Heart right ventricle (tissue), 16 donors: ENCODE measurements at regions not wholly inside any gene's neighbourhood (a gene's known extent, or its start where the extent isn't known, plus 50 kb on each side); places are given as distances from the start of the nearest gene placed in this dataset.

Experiments
- ATAC-seq, 8 donors: fragments of 200-7000 bp; cut with Tn5 transposase; one replicate each; pipeline ENCODE4 v1.9.1; 2020; ENCODE audit warnings: mild to moderate bottlenecking in 8 of 8, moderate library complexity in 8 of 8, moderate number of reproducible peaks in 1 of 8
- DNase-seq, 2 donors: peaks; one replicate each; pipeline ENCODE4 v3.0.0-alpha.2; 2020
- H3K27ac ChIP-seq, 10 donors: fragments of 200-600 bp; sonication (generic) in 2 of 10; one replicate each; pipeline versions ENCODE4 v1.5.0 to v1.8.0; 2020 to 2022; ENCODE audit warnings: mild to moderate bottlenecking in 3 of 10
- H3K27me3 ChIP-seq, 7 donors: fragments of 200-600 bp; one replicate each; pipeline ENCODE4 v1.8.0; 2021 to 2022; ENCODE audit warnings: mild to moderate bottlenecking in 2 of 7
- H3K36me3 ChIP-seq, 9 donors: fragments of 200-600 bp; sonication (generic) in 1 of 9; one replicate each; pipeline versions ENCODE4 v1.5.0 to v1.8.0; 2020 to 2022; ENCODE audit warnings: mild to moderate bottlenecking in 2 of 9
- H3K4me1 ChIP-seq, 9 donors: fragments of 200-600 bp; sonication (generic) in 1 of 9; one replicate each; pipeline versions ENCODE4 v1.5.0 to v1.8.0; 2020 to 2022; ENCODE audit warnings: mild to moderate bottlenecking in 4 of 9
- H3K4me3 ChIP-seq, 10 donors: fragments of 200-600 bp; sonication (generic) in 2 of 10; one replicate each; pipeline versions ENCODE4 v1.5.0 to v1.8.0; 2020 to 2022; ENCODE audit warnings: mild to moderate bottlenecking in 7 of 10, moderate library complexity in 2 of 10
- H3K9me3 ChIP-seq, 11 donors: fragments of 200-600 bp in 10 of 11; sonication (generic) in 2 of 11; one replicate each; pipeline versions ENCODE4 v1.5.0 to v1.8.0; 2013 to 2022; ENCODE audit warnings: mild to moderate bottlenecking in 2 of 11, control low read depth in 1 of 11, moderate library complexity in 1 of 11
- CTCF ChIP-seq, 9 donors: fragments of 200-600 bp; sonication (generic) in 2 of 9; IDR thresholded peaks; one replicate each; pipeline versions ENCODE4 v1.5.0 to v1.8.0; 2021 to 2022; ENCODE audit warnings: antibody characterized with exemption in 9 of 9, mild to moderate bottlenecking in 5 of 9, moderate library complexity in 1 of 9
- WGBS, 2 donors: extraction: QIAGEN DNeasy Blood & Tissue Kit; methylation state at CpG; one replicate each; pipeline ENCODE4 v1.1.7; 2013; ENCODE audit warnings: inconsistent platforms in 1 of 2; 5-methylcytosine and 5-hydroxymethylcytosine counted together
- intact Hi-C, 10 donors: fragments of 100-400 bp; cut with DNase I; formaldehyde crosslinking; loops; one replicate each; pipeline versions ENCODE4 v1.11.1 to v1.14.2; 2022
- donor health status: Arrhythmogenic right ventricular cardiomyopathy.
- donor health status: ischemic (EF 13 %, LVEDD 7.1; RV severe dilation, severe dysfunction).
- donor health status: healthy with polysubstance abuse.
- donor health status: DM: no; HTN: yes; CAD: no.
- donor health status: DM: no; HTN: no; CAD: no.
- donor health status: ischemic (EF 25% LVEDD 6.9; RV normal size, moderate dysfunction).
- donor health status: ischemic (EF 25% LVEDD 5.7; RV mildly dilated, moderate dysfunction).
- donor health status: healthy.
- donor health status: DM: yes; HTN: yes; CAD: no.
- donor health status: Ischemic cardiomyopathy.
- donor health status: ischemic (EF 35%, LVEDD 5.7; RV mildly dilated, moderate dysfunction).
- donor health status: nonischemic (EF 11% LVEDD 7.7; RV severe dilation, severe dysfunction).
- donor health status: DM: yes; HTN: yes; CAD: no.
- donor health status: PGD.
- donor health status: ischemic (EF 29% LVEDD 5.4; RV normal size, mild dysfunction).
- donor health status: nonischemic (EF 23%, LVEDD 6.1; RV moderate dilation, normal function).

DNA sequence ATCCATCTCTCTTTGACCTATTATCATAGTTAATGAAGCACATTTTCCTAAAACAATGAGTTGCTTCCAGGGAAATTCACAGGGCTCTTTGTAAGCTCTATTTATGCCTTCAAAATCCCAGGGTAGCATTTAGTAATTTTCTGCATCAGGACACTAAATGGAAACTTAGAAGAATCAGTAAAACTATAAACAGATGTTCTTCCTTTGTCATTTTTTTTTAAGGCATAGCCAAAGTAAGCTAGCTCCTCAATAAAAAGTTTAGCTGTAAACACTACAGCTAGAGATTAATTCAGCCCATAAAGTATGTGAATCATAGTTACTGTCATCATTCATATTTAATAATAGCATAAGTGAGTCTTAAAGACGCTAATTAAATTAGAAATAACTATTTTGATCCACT is 79.3 kb downstream of the RPL22L1 start:
- intact Hi-C loops: no loop called here
- no peak for TF ChIP-seq CTCF (IDR thresholded peaks at IDR 0.05)
- 59 to 67% methylated on average over 1 of the region's 1 CpG for WGBS, 2 donors

GRCh38 chr3:170787464-170787863 is 82.5 kb downstream of the RPL22L1 start:
- Histone ChIP-seq H3K9me3 (peaks cover 0 to 15% (median 0%) of the 10 kb centered on the region in 11 donors), H3K4me1 (no peaks in the 10 kb centered on the region), H3K27me3 (peaks cover 0 to under 1% (median 0%) of the 10 kb centered on the region in 7 donors), H3K36me3 (no peaks in the 10 kb centered on the region), H3K27ac (no peak overlapping the region), H3K4me3 (no peak overlapping the region)
- WGBS, 2 donors: 91 to 93% methylated on average over 2 of the region's 2 CpGs
- DNase-seq: no peak
- TF ChIP-seq CTCF (IDR thresholded peaks at IDR 0.05): no peak
- no peak for ATAC-seq
- intact Hi-C loops: no loop called here

More for the DNA sequence above, 79.3 kb downstream of the RPL22L1 start:
- ATAC-seq: no peak
- Histone ChIP-seq H3K9me3 (peaks cover 0 to 16% (median 0%) of the 10 kb centered on the region in 11 donors), H3K27me3 (no peaks in the 10 kb centered on the region), H3K4me3 (no peak overlapping the region), H3K27ac (no peak overlapping the region), H3K36me3 (no peaks in the 10 kb centered on the region), H3K4me1 (no peaks in the 10 kb centered on the region)
- no peak for DNase-seq

DNA sequence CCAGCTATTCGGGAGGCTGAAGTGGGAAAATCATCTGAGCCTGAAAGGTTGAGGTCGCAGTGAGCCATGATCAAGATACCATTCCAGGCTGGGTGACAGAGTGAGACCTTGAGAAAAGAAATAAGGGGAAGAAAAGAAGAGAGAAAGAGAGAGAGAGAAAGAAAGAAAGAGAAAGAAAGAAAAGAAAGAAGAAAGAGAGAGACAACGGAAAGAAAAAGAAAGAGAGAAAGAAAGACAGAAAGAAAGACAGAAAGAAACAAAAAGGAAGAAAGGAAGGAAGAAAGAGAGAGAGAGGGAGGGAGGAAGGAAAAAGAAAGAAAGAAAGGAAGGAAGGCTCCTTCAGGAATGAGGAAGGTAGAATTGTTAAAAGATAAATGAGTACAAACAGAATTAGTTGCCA is 84.5 kb downstream of the RPL22L1 start:
- intact Hi-C loops: no loop called here
- Histone ChIP-seq H3K4me3 (no peak overlapping the region), H3K27ac (no peak overlapping the region), H3K4me1 (no peaks in the 10 kb centered on the region), H3K27me3 (peaks cover 0 to 7% (median 0%) of the 10 kb centered on the region in 7 donors), H3K9me3 (peaks cover 0 to 15% (median 0%) of the 10 kb centered on the region in 11 donors), H3K36me3 (no peaks in the 10 kb centered on the region)
- TF ChIP-seq CTCF (IDR thresholded peaks at IDR 0.05): no peak
- ATAC-seq (no peak), DNase-seq (no peak)
- 84 to 87% methylated on average over 3 of the region's 3 CpGs for WGBS, 2 donors

- H3K4me3 ChIP-seq: no peak overlapping the region
- TF ChIP-seq CTCF (IDR thresholded peaks at IDR 0.05): no peak
- H3K36me3 ChIP-seq: no peaks in the 10 kb centered on the region
- H3K27me3 ChIP-seq: peaks cover 0 to 7% (median 0%) of the 10 kb centered on the region in 7 donors
- DNase-seq: no peak
- 85% methylated on average over 2 of the region's 2 CpGs for WGBS, 2 donors
- H3K27ac ChIP-seq: no peak overlapping the region
- peaks cover 0 to 15% (median 0%) of the 10 kb centered on the region in 11 donors for H3K9me3 ChIP-seq
- H3K4me1 ChIP-seq: no peaks in the 10 kb centered on the region
- no peak for ATAC-seq
- intact Hi-C loops: no loop called here
These were observed 85.6 kb downstream of the RPL22L1 start for GRCh38 chr3:170784406-170784805.
